ENCODE measurements at regions not wholly inside any gene's neighbourhood (a gene's known extent, or its start where the extent isn't known, plus 50 kb on each side); places are given as distances from the start of the nearest gene placed in this dataset.

DNA sequence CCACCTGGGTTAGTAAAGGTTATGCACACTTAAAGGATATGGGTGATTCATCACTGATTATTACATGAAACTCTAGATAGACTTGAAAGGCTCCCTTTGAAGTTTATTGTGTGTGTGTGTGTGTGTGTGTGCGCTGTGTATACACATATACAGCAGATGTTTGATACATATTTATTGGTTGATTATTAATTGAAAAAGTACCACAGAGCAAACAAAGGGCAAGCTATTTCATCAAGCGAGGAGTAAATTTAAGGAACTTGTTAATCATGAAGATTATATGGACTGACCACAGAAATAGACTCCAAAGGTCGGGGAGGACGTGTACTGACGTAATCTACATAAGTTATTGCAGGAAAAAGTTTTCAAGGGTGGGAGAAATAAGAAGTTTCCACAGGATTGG, 617.4 kb upstream of the POU3F3 start (continued):
- TF ChIP-seq, protein P1, sequence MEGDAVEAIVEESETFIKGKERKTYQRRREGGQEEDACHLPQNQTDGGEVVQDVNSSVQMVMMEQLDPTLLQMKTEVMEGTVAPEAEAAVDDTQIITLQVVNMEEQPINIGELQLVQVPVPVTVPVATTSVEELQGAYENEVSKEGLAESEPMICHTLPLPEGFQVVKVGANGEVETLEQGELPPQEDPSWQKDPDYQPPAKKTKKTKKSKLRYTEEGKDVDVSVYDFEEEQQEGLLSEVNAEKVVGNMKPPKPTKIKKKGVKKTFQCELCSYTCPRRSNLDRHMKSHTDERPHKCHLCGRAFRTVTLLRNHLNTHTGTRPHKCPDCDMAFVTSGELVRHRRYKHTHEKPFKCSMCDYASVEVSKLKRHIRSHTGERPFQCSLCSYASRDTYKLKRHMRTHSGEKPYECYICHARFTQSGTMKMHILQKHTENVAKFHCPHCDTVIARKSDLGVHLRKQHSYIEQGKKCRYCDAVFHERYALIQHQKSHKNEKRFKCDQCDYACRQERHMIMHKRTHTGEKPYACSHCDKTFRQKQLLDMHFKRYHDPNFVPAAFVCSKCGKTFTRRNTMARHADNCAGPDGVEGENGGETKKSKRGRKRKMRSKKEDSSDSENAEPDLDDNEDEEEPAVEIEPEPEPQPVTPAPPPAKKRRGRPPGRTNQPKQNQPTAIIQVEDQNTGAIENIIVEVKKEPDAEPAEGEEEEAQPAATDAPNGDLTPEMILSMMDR (conservative IDR thresholded peaks at IDR 0.05; ENCODE audit: low read depth in 2 of 2): no peak

DNA sequence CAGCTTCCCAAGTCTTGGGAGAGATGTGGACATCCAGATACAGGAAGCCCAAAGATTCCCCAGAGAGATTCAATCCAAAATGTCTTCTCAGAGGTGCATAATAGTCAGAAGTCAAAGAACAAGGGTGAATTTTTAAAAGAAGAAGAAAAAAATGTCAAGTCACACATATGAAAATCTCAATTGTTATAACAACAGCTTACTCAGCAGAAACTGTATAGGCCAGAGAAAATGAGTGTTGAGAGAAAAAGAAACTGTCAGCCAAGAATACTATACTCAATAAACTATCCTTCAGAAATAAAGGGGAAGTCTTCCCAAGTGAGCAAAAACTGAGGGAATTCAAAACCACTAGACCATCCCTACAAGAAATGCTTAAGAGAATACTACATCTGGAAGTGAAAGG, 612.9 kb upstream of the POU3F3 start:
- ATAC-seq (no peak), DNase-seq (ENCODE audit: low spot score) (no peak)
- Mint-ChIP-seq H3K9me3 (peaks cover 37% of the 10 kb centered on the region), H3K27ac (no peak overlapping the region), H3K36me3 (ENCODE audit: low read depth) (peaks cover 5% of the 10 kb centered on the region; the same call in 2 of the 3 replicates), H3K4me3 (no peak overlapping the region), H3K27me3 (ENCODE audit: insufficient read depth, low read depth, poor library complexity) (no peaks in the 10 kb centered on the region), H3K4me1 (no peaks in the 10 kb centered on the region)
- no peaks in the 10 kb centered on the region for H3F3A ChIP-seq (replicated peaks; ENCODE audit: low read depth)
- TF ChIP-seq ZNF331 (CRISPR knock-in tag; IDR thresholded peaks at IDR 0.05; ENCODE audit: low read depth): no peak
- no peak overlapping the region for H2AFZ ChIP-seq
- no peaks in the 10 kb centered on the region; the same call in 1 of the 2 replicates for H3K9me2 ChIP-seq (ENCODE audit: insufficient read depth)
- H3K27ac ChIP-seq (ENCODE audit: low read depth): no peak overlapping the region
- H3K36me3 ChIP-seq (ENCODE audit: insufficient read depth): no peaks in the 10 kb centered on the region; the same call in 1 of the 2 replicates
- H3K27me3 ChIP-seq (ENCODE audit: insufficient read depth): no peaks in the 10 kb centered on the region
- H3K4me2 ChIP-seq: no peak overlapping the region
- no peaks in the 10 kb centered on the region for H4K20me1 ChIP-seq (replicated peaks; ENCODE audit: insufficient read depth)
- no peaks in the 10 kb centered on the region for H3K4me1 ChIP-seq (ENCODE audit: insufficient read depth)
- no peak overlapping the region for H3K4me3 ChIP-seq
- no peaks in the 10 kb centered on the region for H3K79me2 ChIP-seq (replicated peaks; ENCODE audit: insufficient read depth)

DNA sequence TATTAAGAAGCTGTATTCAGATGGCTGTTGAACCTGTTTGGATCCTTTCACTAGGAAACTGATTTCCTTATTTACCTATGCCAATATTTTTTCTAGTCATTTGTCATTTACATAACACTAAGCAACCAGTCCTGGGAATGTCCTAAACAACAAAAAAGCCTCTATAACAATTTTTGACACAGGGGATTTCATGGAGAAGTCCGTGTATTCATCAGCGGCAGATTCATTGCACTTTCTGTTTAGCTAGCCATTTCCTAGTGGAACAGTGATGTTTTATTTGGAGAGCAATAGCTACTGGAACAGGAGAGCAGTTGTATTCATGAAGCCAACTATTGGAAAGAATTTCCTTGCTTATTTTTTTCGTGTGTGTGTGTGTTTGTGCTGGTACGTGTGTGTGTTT, 604.3 kb upstream of the POU3F3 start:
- Histone ChIP-seq H3K4me2 (no peak overlapping the region), H3K4me1 (ENCODE audit: insufficient read depth) (no peaks in the 10 kb centered on the region), H3K27ac (ENCODE audit: low read depth) (no peak overlapping the region), H3K79me2 (replicated peaks; ENCODE audit: insufficient read depth) (no peaks in the 10 kb centered on the region), H3F3A (replicated peaks; ENCODE audit: low read depth) (no peaks in the 10 kb centered on the region), H3K36me3 (ENCODE audit: insufficient read depth) (no peaks in the 10 kb centered on the region), H2AFZ (no peak overlapping the region), H3K4me3 (no peak overlapping the region), H3K27me3 (ENCODE audit: insufficient read depth) (no peaks in the 10 kb centered on the region), H3K9me2 (ENCODE audit: insufficient read depth) (no peaks in the 10 kb centered on the region), H4K20me1 (replicated peaks; ENCODE audit: insufficient read depth) (no peaks in the 10 kb centered on the region)
- H3K9me3 Mint-ChIP-seq: no peaks in the 10 kb centered on the region; the same call in 1 of the 3 replicates
- H3K36me3 Mint-ChIP-seq (ENCODE audit: low read depth): no peaks in the 10 kb centered on the region; the same call in 2 of the 3 replicates
- no peak overlapping the region for H3K27ac Mint-ChIP-seq
- H3K4me3 Mint-ChIP-seq: no peak overlapping the region
- ATAC-seq (no peak), DNase-seq (ENCODE audit: low spot score) (no peak)
- H3K27me3 Mint-ChIP-seq (ENCODE audit: insufficient read depth, low read depth, poor library complexity): no peaks in the 10 kb centered on the region
- H3K4me1 Mint-ChIP-seq: peaks cover 3% of the 10 kb centered on the region; the same call in 1 of the 3 replicates
- TF ChIP-seq ZNF114 (CRISPR knock-in tag; IDR thresholded peaks at IDR 0.05): no peak
- TF ChIP-seq STAT1 (IDR thresholded peaks at IDR 0.05; ENCODE audit: unreplicated experiment): no peak
- TF ChIP-seq, protein P2, sequence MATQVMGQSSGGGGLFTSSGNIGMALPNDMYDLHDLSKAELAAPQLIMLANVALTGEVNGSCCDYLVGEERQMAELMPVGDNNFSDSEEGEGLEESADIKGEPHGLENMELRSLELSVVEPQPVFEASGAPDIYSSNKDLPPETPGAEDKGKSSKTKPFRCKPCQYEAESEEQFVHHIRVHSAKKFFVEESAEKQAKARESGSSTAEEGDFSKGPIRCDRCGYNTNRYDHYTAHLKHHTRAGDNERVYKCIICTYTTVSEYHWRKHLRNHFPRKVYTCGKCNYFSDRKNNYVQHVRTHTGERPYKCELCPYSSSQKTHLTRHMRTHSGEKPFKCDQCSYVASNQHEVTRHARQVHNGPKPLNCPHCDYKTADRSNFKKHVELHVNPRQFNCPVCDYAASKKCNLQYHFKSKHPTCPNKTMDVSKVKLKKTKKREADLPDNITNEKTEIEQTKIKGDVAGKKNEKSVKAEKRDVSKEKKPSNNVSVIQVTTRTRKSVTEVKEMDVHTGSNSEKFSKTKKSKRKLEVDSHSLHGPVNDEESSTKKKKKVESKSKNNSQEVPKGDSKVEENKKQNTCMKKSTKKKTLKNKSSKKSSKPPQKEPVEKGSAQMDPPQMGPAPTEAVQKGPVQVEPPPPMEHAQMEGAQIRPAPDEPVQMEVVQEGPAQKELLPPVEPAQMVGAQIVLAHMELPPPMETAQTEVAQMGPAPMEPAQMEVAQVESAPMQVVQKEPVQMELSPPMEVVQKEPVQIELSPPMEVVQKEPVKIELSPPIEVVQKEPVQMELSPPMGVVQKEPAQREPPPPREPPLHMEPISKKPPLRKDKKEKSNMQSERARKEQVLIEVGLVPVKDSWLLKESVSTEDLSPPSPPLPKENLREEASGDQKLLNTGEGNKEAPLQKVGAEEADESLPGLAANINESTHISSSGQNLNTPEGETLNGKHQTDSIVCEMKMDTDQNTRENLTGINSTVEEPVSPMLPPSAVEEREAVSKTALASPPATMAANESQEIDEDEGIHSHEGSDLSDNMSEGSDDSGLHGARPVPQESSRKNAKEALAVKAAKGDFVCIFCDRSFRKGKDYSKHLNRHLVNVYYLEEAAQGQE (IDR thresholded peaks at IDR 0.05; ENCODE audit: unreplicated experiment): no peak
- no peak for TF ChIP-seq JUNB (IDR thresholded peaks at IDR 0.05; ENCODE audit: unreplicated experiment)
- TF ChIP-seq, protein P3, sequence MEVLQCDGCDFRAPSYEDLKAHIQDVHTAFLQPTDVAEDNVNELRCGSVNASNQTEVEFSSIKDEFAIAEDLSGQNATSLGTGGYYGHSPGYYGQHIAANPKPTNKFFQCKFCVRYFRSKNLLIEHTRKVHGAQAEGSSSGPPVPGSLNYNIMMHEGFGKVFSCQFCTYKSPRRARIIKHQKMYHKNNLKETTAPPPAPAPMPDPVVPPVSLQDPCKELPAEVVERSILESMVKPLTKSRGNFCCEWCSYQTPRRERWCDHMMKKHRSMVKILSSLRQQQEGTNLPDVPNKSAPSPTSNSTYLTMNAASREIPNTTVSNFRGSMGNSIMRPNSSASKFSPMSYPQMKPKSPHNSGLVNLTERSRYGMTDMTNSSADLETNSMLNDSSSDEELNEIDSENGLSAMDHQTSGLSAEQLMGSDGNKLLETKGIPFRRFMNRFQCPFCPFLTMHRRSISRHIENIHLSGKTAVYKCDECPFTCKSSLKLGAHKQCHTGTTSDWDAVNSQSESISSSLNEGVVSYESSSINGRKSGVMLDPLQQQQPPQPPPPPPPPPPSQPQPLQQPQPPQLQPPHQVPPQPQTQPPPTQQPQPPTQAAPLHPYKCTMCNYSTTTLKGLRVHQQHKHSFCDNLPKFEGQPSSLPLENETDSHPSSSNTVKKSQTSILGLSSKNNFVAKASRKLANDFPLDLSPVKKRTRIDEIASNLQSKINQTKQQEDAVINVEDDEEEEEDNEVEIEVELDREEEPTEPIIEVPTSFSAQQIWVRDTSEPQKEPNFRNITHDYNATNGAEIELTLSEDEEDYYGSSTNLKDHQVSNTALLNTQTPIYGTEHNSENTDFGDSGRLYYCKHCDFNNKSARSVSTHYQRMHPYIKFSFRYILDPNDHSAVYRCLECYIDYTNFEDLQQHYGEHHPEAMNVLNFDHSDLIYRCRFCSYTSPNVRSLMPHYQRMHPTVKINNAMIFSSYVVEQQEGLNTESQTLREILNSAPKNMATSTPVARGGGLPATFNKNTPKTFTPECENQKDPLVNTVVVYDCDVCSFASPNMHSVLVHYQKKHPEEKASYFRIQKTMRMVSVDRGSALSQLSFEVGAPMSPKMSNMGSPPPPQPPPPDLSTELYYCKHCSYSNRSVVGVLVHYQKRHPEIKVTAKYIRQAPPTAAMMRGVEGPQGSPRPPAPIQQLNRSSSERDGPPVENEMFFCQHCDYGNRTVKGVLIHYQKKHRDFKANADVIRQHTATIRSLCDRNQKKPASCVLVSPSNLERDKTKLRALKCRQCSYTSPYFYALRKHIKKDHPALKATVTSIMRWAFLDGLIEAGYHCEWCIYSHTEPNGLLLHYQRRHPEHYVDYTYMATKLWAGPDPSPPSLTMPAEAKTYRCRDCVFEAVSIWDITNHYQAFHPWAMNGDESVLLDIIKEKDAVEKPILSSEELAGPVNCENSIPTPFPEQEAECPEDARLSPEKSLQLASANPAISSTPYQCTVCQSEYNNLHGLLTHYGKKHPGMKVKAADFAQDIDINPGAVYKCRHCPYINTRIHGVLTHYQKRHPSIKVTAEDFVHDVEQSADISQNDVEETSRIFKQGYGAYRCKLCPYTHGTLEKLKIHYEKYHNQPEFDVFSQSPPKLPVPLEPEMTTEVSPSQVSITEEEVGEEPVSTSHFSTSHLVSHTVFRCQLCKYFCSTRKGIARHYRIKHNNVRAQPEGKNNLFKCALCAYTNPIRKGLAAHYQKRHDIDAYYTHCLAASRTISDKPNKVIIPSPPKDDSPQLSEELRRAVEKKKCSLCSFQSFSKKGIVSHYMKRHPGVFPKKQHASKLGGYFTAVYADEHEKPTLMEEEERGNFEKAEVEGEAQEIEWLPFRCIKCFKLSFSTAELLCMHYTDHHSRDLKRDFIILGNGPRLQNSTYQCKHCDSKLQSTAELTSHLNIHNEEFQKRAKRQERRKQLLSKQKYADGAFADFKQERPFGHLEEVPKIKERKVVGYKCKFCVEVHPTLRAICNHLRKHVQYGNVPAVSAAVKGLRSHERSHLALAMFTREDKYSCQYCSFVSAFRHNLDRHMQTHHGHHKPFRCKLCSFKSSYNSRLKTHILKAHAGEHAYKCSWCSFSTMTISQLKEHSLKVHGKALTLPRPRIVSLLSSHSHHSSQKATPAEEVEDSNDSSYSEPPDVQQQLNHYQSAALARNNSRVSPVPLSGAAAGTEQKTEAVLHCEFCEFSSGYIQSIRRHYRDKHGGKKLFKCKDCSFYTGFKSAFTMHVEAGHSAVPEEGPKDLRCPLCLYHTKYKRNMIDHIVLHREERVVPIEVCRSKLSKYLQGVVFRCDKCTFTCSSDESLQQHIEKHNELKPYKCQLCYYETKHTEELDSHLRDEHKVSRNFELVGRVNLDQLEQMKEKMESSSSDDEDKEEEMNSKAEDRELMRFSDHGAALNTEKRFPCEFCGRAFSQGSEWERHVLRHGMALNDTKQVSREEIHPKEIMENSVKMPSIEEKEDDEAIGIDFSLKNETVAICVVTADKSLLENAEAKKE (CRISPR knock-in tag; IDR thresholded peaks at IDR 0.05): no peak
- no peak for TF ChIP-seq EZH2phosphoT487 (IDR thresholded peaks at IDR 0.05; ENCODE audit: unreplicated experiment)
- no peak for TF ChIP-seq POLR2AphosphoS5 (IDR thresholded peaks at IDR 0.05; ENCODE audit: low read depth)
- no peak for TF ChIP-seq CREB1 (CRISPR knock-in tag; IDR thresholded peaks at IDR 0.05; ENCODE audit: low read depth)
